ENCODE measurements at regions not wholly inside any gene's neighbourhood (a gene's known extent, or its start where the extent isn't known, plus 50 kb on each side); places are given as distances from the start of the nearest gene placed in this dataset.

GRCh38 chr1:234722270-234722704, 112.3 kb upstream of the IRF2BP2 start:
- peak overlapping the region in 1 of 2 donors; percentile 16 for H3K4me3 ChIP-seq (ENCODE audit: low read depth in 1 of 2, low read length in 2 of 2)
- H3K27ac ChIP-seq (ENCODE audit: low read depth, low read length), result peak overlapping the region; percentile 93
- H3K9me3 ChIP-seq (ENCODE audit: control insufficient read depth in 1 of 2, low read length in 2 of 2), result no peaks in the 10 kb centered on the region
- peaks cover 76 to 97% of the 10 kb centered on the region in 2 donors for H3K4me1 ChIP-seq (ENCODE audit: control insufficient read depth in 1 of 2, insufficient read depth in 2 of 2, low read length in 2 of 2)
- no peaks in the 10 kb centered on the region for H3K36me3 ChIP-seq (ENCODE audit: control insufficient read depth in 1 of 2, insufficient read depth in 2 of 2, low read length in 2 of 2)
- H3K9ac ChIP-seq (ENCODE audit: low read depth in 1 of 2, low read length in 2 of 2), result peak overlapping the region in 1 of 2 donors; percentile 66
- no peaks in the 10 kb centered on the region for H3K27me3 ChIP-seq (ENCODE audit: control insufficient read depth in 1 of 2, insufficient read depth in 2 of 2, low read length in 2 of 2)

GRCh38 chr1:234721476-234722269, 111.7 kb upstream of the IRF2BP2 start:
- Histone ChIP-seq H3K27ac (ENCODE audit: low read depth, low read length) (peak overlapping the region; percentile 93), H3K9ac (ENCODE audit: low read depth in 1 of 2, low read length in 2 of 2) (peak overlapping the region; percentile 21 to 66)

GRCh38 chr1:234720709-234721441, 110.9 kb upstream of the IRF2BP2 start:
- Histone ChIP-seq H3K27ac (ENCODE audit: low read depth, low read length) (peak overlapping the region; percentile 93), H3K4me1 (ENCODE audit: control insufficient read depth in 1 of 2, insufficient read depth in 2 of 2, low read length in 2 of 2) (peaks cover 74 to 97% of the 10 kb centered on the region in 2 donors), H3K27me3 (ENCODE audit: control insufficient read depth in 1 of 2, insufficient read depth in 2 of 2, low read length in 2 of 2) (no peaks in the 10 kb centered on the region), H3K4me3 (ENCODE audit: low read depth in 1 of 2, low read length in 2 of 2) (no peak overlapping the region), H3K36me3 (ENCODE audit: control insufficient read depth in 1 of 2, insufficient read depth in 2 of 2, low read length in 2 of 2) (no peaks in the 10 kb centered on the region), H3K9me3 (ENCODE audit: control insufficient read depth in 1 of 2, low read length in 2 of 2) (no peaks in the 10 kb centered on the region), H3K9ac (ENCODE audit: low read depth in 1 of 2, low read length in 2 of 2) (peak overlapping the region; percentile 12 to 66)

More at GRCh38 chr1:234721476-234722269, 111.7 kb upstream of the IRF2BP2 start:
- Histone ChIP-seq H3K4me1 (ENCODE audit: control insufficient read depth in 1 of 2, insufficient read depth in 2 of 2, low read length in 2 of 2) (peaks cover 76 to 97% of the 10 kb centered on the region in 2 donors), H3K9me3 (ENCODE audit: control insufficient read depth in 1 of 2, low read length in 2 of 2) (no peaks in the 10 kb centered on the region), H3K36me3 (ENCODE audit: control insufficient read depth in 1 of 2, insufficient read depth in 2 of 2, low read length in 2 of 2) (no peaks in the 10 kb centered on the region), H3K27me3 (ENCODE audit: control insufficient read depth in 1 of 2, insufficient read depth in 2 of 2, low read length in 2 of 2) (no peaks in the 10 kb centered on the region), H3K4me3 (ENCODE audit: low read depth in 1 of 2, low read length in 2 of 2) (peak overlapping the region; percentile 0 to 16)

- H3K27ac ChIP-seq (ENCODE audit: low read depth, low read length), result peak overlapping the region; percentile 13
- no peak overlapping the region for H3K4me3 ChIP-seq (ENCODE audit: low read depth in 1 of 2, low read length in 2 of 2)
- no peaks in the 10 kb centered on the region for H3K27me3 ChIP-seq (ENCODE audit: control insufficient read depth in 1 of 2, insufficient read depth in 2 of 2, low read length in 2 of 2)
- H3K9ac ChIP-seq (ENCODE audit: low read depth in 1 of 2, low read length in 2 of 2), result no peak overlapping the region
- H3K9me3 ChIP-seq (ENCODE audit: control insufficient read depth in 1 of 2, low read length in 2 of 2), result no peaks in the 10 kb centered on the region
- peaks cover 74 to 92% of the 10 kb centered on the region in 2 donors for H3K4me1 ChIP-seq (ENCODE audit: control insufficient read depth in 1 of 2, insufficient read depth in 2 of 2, low read length in 2 of 2)
- no peaks in the 10 kb centered on the region for H3K36me3 ChIP-seq (ENCODE audit: control insufficient read depth in 1 of 2, insufficient read depth in 2 of 2, low read length in 2 of 2)
These were observed 109.7 kb upstream of the IRF2BP2 start for GRCh38 chr1:234719454-234720251.

- Histone ChIP-seq H3K4me1 (ENCODE audit: control insufficient read depth in 1 of 2, insufficient read depth in 2 of 2, low read length in 2 of 2) (peaks cover 71 to 87% of the 10 kb centered on the region in 2 donors), H3K27me3 (ENCODE audit: control insufficient read depth in 1 of 2, insufficient read depth in 2 of 2, low read length in 2 of 2) (no peaks in the 10 kb centered on the region), H3K9me3 (ENCODE audit: control insufficient read depth in 1 of 2, low read length in 2 of 2) (no peaks in the 10 kb centered on the region), H3K27ac (ENCODE audit: low read depth, low read length) (no peak overlapping the region), H3K9ac (ENCODE audit: low read depth in 1 of 2, low read length in 2 of 2) (no peak overlapping the region), H3K36me3 (ENCODE audit: control insufficient read depth in 1 of 2, insufficient read depth in 2 of 2, low read length in 2 of 2) (no peaks in the 10 kb centered on the region), H3K4me3 (ENCODE audit: low read depth in 1 of 2, low read length in 2 of 2) (no peak overlapping the region)
These were observed 108.8 kb upstream of the IRF2BP2 start for GRCh38 chr1:234718496-234719453.

- no peaks in the 10 kb centered on the region for H3K27me3 ChIP-seq (ENCODE audit: control insufficient read depth in 1 of 2, insufficient read depth in 2 of 2, low read length in 2 of 2)
- H3K27ac ChIP-seq (ENCODE audit: low read depth, low read length), result peak overlapping the region; percentile 78
- peak overlapping the region in 1 of 2 donors; percentile 6 for H3K4me3 ChIP-seq (ENCODE audit: low read depth in 1 of 2, low read length in 2 of 2)
- peaks cover 63 to 77% of the 10 kb centered on the region in 2 donors for H3K4me1 ChIP-seq (ENCODE audit: control insufficient read depth in 1 of 2, insufficient read depth in 2 of 2, low read length in 2 of 2)
- H3K9ac ChIP-seq (ENCODE audit: low read depth in 1 of 2, low read length in 2 of 2), result peak overlapping the region; percentile 54
- no peaks in the 10 kb centered on the region for H3K36me3 ChIP-seq (ENCODE audit: control insufficient read depth in 1 of 2, insufficient read depth in 2 of 2, low read length in 2 of 2)
- no peaks in the 10 kb centered on the region for H3K9me3 ChIP-seq (ENCODE audit: control insufficient read depth in 1 of 2, low read length in 2 of 2)
These were observed 107.0 kb upstream of the IRF2BP2 start for GRCh38 chr1:234716908-234717375.

GRCh38 chr1:234715252-234716014, 105.5 kb upstream of the IRF2BP2 start:
- Histone ChIP-seq H3K9me3 (ENCODE audit: control insufficient read depth in 1 of 2, low read length in 2 of 2) (no peaks in the 10 kb centered on the region), H3K4me3 (ENCODE audit: low read depth in 1 of 2, low read length in 2 of 2) (no peak overlapping the region), H3K27ac (ENCODE audit: low read depth, low read length) (peak overlapping the region; percentile 78), H3K27me3 (ENCODE audit: control insufficient read depth in 1 of 2, insufficient read depth in 2 of 2, low read length in 2 of 2) (no peaks in the 10 kb centered on the region), H3K9ac (ENCODE audit: low read depth in 1 of 2, low read length in 2 of 2) (peak overlapping the region; percentile 21 to 54), H3K36me3 (ENCODE audit: control insufficient read depth in 1 of 2, insufficient read depth in 2 of 2, low read length in 2 of 2) (no peaks in the 10 kb centered on the region), H3K4me1 (ENCODE audit: control insufficient read depth in 1 of 2, insufficient read depth in 2 of 2, low read length in 2 of 2) (peaks cover 53 to 62% of the 10 kb centered on the region in 2 donors)

GRCh38 chr1:234713859-234714258, 103.9 kb upstream of the IRF2BP2 start:
- Histone ChIP-seq H3K36me3 (ENCODE audit: control insufficient read depth in 1 of 2, insufficient read depth in 2 of 2, low read length in 2 of 2) (no peaks in the 10 kb centered on the region), H3K4me3 (ENCODE audit: low read depth in 1 of 2, low read length in 2 of 2) (no peak overlapping the region), H3K27me3 (ENCODE audit: control insufficient read depth in 1 of 2, insufficient read depth in 2 of 2, low read length in 2 of 2) (no peaks in the 10 kb centered on the region), H3K9ac (ENCODE audit: low read depth in 1 of 2, low read length in 2 of 2) (no peak overlapping the region), H3K4me1 (ENCODE audit: control insufficient read depth in 1 of 2, insufficient read depth in 2 of 2, low read length in 2 of 2) (peaks cover 51 to 58% of the 10 kb centered on the region in 2 donors), H3K9me3 (ENCODE audit: control insufficient read depth in 1 of 2, low read length in 2 of 2) (no peaks in the 10 kb centered on the region), H3K27ac (ENCODE audit: low read depth, low read length) (no peak overlapping the region)

Data from duodenal mucosa (tissue), 2 donors.